Epidermal melanocyte (primary cell): ENCODE measurements at regions not wholly inside any gene's neighbourhood (a gene's known extent, or its start where the extent isn't known, plus 50 kb on each side); places are given as distances from the start of the nearest gene placed in this dataset.
"Not testable (repeated sequence)": the region's sequence is repeated elsewhere in the genome, so short reads cannot be mapped to it uniquely, and the experiment has no call there.

Source experiments
- DNase-seq: peaks from one replicate; pipeline ENCODE4 v3.0.0; 2011; ENCODE audit warnings: low spot score; ENCODE audit not compliant: insufficient read length

DNA sequence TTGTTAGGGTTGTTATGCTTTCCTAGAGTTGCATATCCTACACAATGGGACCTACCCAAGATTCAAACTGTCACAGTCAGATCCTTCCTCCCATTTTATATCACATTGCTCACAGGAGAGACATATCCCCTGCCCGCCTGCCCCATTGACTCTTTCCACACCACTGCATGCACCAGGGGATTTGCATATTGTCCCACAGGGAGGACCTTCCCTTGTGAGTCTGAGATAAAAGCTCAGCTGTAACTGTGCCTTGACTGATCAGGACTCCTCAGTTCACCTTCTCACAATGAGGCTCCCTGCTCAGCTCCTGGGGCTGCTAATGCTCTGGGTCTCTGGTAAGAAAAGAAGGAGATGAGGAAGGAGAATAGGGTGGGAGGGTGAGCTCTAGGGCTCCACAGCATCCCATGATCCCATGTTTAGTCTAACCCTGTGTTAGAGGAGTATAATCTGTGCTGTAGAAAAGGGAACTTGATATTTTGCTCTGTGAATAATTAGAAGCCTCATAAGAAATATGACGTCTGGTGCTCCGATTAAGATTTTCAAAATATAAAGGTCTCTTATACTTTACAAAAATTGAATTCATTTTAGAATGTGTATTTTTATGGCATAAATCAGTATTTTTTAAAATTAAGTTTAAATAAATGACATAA is 1268.4 kb downstream of the RPIA start:
- DNase-seq, result not testable (repeated sequence)

DNA sequence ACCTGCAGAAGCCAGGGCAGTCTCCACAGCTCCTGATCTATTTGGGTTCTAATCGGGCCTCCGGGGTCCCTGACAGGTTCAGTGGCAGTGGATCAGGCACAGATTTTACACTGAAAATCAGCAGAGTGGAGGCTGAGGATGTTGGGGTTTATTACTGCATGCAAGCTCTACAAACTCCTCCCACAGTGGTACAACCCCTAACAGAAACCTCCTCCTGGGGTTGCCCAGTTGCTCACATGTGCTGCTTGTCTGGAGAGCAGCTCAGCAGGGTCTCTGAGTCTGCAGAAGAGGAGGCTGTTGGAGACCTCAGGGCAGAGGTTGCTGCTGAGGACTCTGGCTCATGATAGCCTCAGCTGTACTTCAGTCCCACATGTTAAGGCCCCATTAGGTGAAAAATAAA is 1269.1 kb downstream of the RPIA start:
- not testable (repeated sequence) for DNase-seq

DNA sequence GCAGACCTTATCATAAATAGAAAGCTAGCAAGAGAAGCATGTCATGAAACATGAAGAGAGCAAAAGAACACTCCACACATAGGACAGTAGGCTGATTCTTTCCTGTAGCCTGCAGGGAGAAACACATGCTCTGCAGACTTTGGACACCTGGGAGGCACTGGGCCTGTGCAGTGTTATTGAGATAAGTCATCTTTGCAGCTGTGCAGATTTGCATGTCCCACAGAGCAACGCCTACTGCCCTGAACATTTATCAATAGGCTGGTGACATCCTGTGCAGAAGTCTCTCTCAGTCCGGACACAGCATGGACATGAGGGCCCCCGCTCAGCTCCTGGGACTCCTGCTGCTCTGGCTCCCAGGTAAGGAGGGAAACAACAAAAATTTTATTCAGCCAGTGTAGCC is 1277.1 kb downstream of the RPIA start:
- not testable (repeated sequence) for DNase-seq

- not testable (repeated sequence) for DNase-seq
These were observed 1277.7 kb downstream of the RPIA start for GRCh38 chr2:89969190-89969589.

DNA sequence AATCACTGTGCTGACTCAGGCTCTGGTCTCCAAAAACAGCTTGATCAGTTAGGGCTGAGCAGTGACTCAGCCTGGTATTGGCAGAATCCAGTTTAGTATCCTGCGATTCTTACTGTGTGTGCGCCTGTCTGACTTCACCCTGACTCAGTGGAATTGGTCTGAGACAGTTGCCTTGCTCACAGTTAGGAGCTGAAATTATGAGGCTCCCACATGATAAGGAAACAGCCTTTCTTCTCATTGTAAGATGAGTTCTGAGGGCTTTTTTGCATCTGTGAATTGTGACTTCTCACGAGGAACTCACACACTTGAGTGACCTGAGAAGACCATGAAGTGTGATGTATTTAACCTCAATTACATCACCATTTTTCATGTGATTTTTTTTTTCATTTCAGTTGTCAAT is 1282.4 kb downstream of the RPIA start:
- not testable (repeated sequence) for DNase-seq

DNA sequence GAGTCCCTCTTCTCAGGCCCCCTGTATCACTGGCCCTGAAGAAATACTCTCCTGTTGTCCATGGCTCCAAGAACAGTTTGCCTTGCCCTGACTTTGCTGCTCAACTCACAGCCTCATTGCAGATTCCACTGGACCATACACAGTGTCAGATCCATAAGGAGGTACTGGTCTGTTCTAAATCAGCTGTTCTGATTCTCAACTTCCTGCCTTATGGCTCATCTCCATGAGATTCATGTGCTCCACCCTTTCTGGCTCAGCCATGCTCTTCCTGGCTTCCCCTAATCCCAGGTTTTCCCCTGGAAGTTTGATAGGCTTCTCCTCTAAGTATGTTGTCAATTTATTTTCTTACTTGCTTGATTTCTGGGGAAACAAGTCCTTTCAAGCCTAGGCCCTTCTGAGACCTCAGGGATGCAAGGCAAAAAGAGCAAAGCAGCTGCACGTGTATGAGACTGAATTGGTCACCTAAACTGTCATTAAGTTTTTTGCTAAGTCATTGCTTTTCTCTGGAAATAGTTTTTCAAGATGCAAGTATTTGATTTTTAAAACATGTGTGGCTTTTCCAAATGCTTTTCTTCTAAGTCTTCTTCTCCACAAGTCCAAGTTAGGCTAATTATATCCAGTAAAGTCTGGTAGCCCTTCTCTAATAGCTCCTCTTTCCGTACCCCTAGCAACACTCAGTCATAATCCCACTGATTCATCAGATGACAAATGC is 1288.5 kb downstream of the RPIA start:
- DNase-seq, result not testable (repeated sequence)

- DNase-seq, result not testable (repeated sequence)
These were observed 1290.8 kb downstream of the RPIA start for GRCh38 chr2:89982246-89982645.

- not testable (repeated sequence) for DNase-seq
These were observed 1294.2 kb downstream of the RPIA start for GRCh38 chr2:89985650-89986049.

GRCh38 chr2:89986532-89986931 is 1295.1 kb downstream of the RPIA start:
- not testable (repeated sequence) for DNase-seq

DNA sequence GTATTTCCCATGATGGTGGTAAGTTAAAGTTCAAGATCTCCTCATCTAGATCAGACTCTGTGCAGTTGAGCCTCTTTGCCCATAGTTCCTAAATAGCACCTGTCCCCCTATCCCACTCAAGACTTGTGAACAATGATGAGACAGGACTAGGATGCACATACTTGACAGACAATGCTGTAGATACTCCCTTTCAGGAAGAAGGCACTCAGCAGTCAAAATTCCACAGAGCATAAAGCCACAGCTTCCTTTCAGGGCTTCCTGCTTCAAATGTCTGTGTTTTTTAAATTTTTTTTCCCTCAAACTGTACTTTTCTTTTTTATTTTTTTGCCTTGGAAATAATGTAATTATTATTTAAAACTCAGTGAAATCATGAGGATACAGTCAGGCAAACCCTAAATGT is 1305.3 kb downstream of the RPIA start:
- DNase-seq, result not testable (repeated sequence)

GRCh38 chr2:90004553-90004952 is 1313.1 kb downstream of the RPIA start:
- DNase-seq, result not testable (repeated sequence)

DNA sequence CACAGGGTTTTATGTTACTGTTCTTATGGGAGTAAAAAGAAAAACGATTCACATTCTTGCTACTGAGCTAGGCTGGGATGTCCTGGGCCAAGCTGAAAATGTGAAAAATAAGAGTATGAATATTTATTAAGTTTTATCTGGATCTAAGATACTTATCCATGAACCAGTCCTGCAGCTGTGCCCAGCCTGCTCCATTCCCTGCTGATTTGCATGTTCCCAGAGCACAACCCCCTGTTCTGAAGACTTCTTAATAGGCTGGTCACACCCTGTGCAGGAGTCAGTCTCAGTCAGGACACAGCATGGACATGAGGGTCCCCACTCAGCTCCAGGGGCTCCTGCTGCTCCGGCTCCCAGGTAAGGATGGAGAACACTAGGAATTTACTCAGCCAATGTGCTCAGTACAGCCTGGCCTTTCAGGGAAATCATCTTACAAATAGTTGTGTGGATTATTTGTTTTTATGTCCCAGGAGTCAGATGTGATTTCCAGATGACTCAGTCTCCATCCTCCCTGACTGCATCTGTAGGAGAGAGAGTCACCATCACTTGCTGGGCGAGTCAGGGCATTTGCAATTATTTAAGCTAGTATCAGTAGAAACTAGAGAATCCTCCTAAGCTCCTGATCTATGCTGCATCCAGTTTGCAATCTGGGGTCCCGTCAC is 1319.1 kb downstream of the RPIA start:
- DNase-seq, result not testable (repeated sequence)

- not testable (repeated sequence) for DNase-seq
These were observed 1319.6 kb downstream of the RPIA start for GRCh38 chr2:90011101-90011443.

DNA sequence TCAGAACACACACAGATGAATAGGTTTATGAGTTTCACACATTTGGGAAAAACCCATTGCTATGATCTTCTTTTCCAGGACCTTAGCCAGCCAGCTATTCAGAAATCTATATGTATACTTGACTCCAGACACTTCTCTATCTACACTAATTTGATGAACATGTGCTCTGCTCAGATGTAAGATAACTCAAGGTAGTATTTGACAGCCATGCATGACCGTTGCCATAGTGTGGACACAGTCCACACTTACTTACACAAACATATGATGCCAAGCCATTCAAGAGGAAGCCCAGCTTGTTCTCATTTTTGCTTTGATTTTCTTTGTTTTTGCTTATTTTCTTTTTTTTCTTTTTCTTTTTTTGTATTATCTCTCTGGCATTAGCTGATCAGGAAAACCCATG is 1328.4 kb downstream of the RPIA start:
- not testable (repeated sequence) for DNase-seq

DNA sequence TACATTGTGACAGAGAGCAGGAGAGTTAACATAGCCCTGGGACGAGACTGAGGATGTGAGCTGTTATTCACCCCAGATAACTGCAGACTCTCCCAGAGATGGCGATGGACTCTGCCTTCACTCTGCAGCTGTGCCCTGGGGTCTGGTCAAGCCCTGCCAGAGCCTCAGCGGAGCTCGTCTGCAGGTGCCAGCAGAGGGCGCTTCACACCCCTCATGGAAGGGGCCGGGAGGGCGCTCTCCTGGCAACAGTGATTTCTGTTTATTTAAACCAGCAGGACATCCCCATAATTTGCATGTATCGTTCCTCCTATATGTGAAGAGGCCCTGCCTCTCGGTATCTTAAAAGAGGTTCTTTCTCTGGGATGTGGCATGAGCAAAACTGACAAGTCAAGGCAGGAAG is 1329.8 kb downstream of the RPIA start:
- DNase-seq, result not testable (repeated sequence)

GRCh38 chr2:90027231-90027643 is 1335.8 kb downstream of the RPIA start:
- not testable (repeated sequence) for DNase-seq

DNA sequence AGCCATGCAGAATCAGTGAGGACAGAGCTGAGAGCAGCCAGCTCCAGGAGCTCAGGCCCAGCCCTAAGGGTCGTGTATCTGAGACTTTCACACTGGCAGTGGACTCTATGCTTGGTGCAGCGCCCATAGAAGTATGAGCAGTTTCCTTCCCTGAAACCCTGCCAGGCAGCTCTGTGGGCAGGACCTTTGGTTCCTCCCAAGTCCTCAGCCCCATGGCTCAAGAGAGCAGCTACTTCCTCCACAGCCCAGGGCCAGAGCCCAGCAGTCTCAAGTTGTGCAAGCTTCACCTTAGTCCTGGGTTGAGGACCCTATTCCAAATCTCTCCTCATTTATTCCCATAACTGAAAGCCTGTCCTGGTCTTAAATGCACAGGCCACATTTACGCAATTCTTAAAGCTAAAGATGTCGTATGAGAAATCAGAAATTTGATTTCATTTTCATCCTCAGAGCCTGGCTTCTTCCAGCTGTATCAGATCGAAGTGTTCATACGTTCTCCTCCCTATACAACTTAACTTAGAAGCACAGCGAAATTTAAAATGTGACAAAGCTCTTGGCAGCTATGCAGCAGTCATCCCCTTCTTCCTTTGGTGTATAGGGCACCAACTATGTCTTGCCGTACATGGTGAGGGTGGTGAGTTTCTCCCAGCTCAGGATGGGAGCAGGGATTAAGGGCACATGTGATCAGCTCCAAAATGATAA is 1337.1 kb downstream of the RPIA start:
- DNase-seq, result not testable (repeated sequence)

DNA sequence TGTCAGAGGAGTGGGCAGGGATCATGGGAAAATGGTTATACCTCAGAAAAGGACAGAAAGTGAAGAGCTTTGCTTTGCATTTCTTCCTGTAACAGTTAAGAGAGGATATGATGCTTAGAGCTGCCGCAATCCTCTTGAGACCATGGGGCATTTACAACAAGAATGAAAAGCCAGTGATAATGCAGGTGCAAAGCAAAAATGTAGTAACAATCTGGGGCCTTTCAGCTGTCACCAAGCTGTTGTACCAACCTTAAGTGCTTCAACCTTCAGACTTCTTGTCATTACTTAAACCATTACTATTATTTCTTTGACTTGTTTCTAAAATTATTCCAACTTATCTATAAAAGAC is 1337.6 kb downstream of the RPIA start:
- DNase-seq, result not testable (repeated sequence)

DNA sequence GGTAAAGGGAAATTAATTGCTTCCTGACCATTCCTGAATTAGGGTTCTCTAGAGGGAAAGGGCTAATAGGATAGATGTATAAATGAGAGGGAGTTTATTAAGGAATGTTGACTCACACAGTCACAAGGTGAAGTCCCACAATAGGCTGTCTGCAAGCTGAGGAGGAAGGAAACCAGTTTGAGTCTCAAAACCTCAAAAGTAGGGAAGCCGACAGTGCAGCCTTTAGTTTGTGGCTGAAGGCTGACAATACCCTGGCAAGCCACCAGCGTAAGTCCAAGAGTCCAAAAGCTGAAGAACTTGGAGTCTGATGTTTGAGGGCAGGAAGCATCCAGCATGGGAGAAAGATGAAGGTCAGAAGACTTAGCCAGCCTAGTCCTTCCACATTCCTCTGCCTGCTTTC is 1340.8 kb downstream of the RPIA start:
- DNase-seq, result not testable (repeated sequence)

GRCh38 chr2:90036335-90036734 is 1344.9 kb downstream of the RPIA start:
- DNase-seq, result not testable (repeated sequence)

GRCh38 chr2:90039093-90039492 is 1347.6 kb downstream of the RPIA start:
- not testable (repeated sequence) for DNase-seq

GRCh38 chr2:90047776-90048175 is 1356.3 kb downstream of the RPIA start:
- DNase-seq, result not testable (repeated sequence)
